T follicular helper cell (primary cell): ENCODE measurements at regions not wholly inside any gene's neighbourhood (a gene's known extent, or its start where the extent isn't known, plus 50 kb on each side); places are given as distances from the start of the nearest gene placed in this dataset.

Experiments
- DNase-seq: peaks from one replicate; pipeline ENCODE4 v3.0.0-alpha.2; 2020; ENCODE audit warnings: low read depth

DNA sequence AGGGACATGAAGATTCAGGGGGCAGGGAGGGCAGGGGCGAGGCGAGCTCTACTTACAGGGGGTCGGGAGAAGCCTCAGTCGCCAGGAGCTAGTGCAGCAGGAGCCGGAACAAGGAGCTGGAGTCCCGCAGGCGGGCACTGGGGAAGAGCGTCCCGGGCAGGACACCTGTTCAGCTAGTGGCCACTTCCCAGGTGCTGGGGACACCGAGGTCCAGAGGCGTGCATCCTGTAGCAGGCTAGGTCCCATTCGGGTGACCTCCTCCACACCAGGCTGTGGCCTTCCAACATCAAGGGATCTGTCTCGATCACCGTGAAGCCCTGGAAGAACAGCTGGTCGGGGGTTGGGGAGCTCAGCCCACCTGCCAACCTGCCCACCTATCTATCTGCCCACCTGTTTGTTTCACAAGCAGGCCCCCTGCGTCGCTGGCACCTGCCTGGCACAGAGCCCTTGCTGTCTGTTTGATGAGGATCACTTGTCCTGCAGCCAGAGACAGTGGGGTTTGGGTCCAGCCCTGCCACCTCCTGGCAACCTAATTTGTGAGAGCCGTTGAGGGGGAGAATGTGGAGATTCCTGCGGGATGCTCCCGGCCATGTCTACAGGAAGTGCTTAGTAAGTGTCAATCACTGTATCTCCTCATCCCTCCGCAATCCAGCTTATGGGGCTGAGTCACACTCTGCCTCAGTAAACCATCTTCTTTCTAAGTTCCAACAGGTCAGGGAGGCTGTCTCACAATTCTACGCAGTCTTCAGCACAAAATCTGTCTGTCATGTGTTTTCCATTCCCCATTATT is 940.9 kb downstream of the BRD1 start:
- no peak for DNase-seq

DNA sequence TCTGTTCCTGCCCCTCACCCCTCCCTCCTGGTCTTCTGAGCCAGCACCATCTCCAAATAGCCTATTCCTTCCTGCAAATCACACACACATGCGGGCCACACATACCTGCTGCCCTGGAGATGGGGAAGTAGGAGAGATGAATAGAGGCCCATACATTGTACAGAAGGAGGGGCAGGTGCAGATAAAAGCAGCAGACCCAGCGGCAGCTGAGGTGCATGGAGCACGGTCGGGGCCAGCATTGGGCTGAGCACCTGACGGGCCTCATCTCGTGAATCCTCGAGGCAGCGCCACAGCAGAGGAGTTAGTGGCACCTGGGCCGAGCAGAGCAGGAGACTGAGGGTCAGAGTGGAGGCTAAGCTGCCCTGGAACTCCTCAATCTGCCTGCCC is 941.8 kb downstream of the BRD1 start:
- DNase-seq, result no peak

DNA sequence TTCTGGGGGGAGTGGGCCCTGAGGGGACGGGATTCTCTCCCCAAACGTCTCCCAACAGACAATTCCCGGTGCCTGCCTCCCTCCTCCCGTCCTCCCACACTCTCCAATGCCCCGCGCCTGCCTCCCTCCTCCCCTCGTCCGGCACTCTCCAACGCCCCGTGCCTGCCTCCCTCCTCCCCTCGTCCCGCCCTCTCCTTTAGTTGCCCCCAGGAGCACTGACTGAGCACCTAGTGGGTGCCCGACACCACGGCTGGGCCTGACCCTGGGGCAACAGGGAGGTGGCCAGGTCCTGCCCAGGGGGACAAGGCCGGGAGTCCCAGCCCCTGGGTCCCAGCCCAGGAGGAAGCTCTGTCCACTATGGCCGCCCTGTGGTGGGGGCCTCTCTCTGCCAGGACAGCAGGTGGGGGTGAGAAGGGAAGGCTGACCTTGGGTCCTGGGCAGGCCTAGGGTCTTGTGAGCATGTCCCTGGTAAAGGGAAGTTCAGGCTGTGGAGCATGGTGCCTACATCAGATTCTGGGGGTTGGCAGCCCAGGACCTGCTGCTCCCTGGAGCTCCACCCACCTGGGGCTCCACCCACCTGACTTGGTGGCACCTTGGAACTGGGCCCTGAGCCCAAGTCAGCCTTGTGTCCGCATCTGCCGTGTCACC is 942.3 kb downstream of the BRD1 start:
- no peak for DNase-seq

DNA sequence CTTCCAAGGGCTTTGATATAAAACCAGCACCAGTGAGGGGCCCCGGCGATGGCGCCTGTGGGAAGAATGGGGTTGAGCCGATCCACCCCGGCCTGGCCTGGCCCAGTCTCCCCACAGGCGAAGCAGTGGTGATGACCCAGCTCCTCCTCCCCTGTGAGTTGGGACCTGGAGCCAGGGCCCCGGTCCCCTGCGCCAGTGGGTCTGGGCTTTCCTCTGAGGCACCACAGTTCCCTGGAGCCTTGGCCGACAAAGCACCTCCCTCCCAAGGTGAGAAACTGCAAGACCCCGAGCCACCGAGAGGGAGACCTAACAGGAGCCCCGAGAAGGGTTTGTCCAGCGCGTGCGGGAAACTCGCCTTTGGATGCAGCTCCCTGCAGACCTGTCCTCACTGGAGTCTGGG is 942.9 kb downstream of the BRD1 start:
- DNase-seq, result no peak

DNA sequence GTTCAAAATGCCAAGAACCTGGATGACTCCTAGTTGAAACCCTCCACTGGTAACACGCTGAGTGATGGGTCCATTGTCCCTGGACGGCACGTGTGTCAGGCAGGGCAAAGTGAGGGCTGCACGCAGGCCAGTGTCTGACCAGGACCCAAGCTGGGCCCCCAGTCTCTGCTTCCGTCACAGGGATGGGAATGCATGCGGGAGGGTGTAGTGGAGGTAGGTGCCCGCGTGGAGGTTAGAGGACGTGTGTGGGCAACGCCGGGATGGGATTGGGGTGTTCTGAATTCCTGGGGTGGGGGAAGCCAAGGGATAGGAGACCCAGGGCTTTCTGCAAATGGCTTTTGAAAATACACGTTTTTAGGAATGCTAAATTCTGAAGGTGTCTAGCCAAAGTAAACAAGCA is 943.3 kb downstream of the BRD1 start:
- DNase-seq, result no peak

DNA sequence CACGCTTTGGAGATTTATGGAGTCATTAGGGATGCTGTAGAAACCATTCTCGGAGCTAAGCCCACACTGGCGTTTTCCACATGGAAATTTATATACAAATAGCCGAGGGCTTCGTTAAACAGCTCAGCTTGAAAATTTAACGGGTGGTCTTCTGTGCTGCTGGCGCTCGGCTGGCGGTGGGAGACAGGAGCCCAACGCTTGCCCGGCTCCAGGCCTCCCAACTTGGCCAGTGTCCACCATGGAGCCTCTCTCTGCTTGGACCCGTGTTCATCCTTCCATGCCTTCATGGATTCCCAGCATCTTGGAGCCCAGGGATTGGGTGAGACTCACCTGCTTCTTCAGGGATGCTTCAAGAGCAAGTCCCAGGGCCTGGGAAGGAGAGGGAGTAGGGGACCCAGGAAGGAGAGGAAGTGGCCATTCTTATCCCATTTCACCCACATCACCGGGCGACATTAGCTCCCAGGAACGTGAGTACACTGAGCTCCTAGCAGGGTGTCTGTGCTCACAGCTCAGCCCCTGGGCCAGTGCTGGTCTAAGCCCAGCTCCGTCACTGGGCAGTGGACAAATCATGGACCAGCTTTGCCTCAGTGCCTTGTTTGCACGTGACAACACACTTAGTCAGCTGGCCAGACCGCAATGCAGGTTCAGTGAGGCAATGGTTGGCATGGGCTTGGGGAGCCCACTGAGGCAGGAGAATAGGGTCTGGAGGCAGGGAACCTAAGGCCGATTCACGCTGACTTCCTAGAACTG is 944.3 kb downstream of the BRD1 start:
- DNase-seq, result no peak

DNA sequence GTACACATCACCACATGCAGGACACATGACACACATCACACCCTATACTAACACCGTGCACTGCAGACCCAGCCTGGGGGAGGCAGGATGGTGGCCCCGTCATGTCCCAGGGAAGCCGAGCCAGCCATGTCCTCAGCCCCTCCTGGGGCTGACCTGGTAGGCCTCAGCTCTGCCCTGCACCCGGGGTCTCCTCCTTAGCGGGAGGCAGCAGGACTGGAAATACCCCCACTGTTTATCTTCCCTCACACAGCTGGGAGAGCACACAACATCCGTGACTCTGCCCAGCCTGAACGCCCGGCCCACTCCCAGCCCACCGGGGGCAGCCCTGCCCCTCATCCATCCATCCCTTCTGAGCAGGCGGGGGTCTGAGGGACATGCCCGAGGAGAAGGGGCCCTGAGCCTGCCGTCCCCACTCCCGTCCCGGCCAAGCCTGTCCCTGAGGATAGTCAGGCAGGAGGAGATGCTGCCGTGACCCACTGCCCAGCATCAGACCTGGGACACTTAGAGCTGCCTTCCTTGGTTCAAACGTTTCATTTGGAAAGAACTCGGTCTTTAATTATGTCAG is 945.0 kb downstream of the BRD1 start:
- DNase-seq, result no peak

DNA sequence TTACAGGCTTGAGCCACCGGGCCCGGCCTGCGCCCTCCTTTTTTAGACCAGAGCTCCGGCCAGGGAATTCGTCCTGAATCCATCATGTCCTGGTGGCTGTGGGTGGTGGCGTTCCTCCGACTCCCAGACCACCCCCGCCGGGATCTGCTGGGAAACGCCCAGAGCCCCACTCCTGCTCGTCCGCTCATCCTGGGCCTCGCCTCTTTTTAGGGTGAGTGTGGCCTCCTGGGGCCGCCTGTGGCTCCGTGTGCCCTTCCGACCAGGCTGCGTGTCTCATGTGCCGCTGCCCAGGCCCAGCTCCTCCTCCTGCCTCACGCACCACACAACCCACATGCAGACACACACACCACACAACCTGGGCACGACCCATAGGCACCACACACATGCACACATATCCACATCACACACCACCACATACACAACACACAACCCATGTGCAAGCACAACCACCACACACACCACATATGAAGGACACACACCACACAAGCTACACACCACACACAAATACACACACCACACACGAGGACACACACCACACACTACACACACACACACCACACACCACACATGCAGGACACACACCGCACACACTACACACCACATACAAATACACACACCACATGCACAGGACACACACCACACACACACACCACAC is 946.2 kb downstream of the BRD1 start:
- no peak for DNase-seq

DNA sequence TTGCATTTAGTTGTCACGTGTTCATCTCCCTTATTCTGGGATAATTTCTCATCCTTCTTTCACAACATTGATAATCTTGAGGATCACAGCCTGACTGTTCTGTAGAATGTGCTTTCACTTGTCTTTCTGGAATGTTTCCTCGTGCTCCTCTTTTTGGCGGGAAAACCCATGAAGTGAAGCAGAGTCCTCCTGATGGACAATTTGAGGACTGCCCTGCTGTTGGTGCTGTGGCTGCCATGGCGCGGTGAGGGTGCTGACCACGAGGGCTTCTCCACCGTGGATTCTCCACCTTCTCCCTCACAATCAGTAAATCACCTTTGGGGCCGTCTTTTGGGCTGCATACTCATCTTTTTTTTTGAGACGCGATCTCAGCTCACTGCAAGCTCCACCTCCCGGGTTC is 946.9 kb downstream of the BRD1 start:
- no peak for DNase-seq

DNA sequence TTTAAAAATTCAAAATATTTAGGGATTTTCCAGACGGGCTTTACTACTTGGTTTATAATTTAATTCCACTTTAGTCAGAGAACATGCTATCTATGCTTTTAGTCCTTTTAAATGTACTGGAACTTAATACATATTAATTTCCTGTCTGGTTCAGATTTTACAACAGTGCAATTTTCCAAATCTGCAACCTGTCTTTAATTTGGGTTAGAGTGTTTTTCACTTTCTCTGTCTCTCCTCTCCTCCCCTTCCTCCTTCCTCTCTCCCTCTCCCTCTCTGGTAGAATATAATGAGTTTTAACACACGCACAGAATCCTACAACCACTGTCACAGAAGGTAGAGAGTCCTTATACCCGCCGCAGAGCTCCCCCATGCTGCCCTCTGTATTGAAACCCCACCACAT is 950.7 kb downstream of the BRD1 start:
- no peak for DNase-seq

DNA sequence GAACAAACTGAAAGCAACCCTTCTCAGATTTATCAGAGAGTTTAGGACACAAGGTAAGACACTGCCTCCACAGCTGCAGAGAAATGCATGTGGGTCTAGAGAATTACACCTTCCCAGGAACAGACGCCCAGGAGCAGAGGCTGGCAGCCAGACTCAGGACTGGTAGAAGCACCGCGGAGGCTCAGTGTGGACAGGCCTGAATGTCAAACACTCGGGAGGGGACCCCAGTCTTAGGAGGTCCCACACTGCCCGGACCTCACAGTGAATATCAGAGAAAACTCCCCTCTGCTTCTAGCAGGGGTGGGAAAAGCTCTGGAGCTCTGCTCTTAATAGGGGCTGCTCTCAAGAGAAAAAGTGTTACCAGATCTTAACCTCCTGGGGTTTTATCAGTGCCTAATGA is 952.7 kb downstream of the BRD1 start:
- DNase-seq, result no peak

DNA sequence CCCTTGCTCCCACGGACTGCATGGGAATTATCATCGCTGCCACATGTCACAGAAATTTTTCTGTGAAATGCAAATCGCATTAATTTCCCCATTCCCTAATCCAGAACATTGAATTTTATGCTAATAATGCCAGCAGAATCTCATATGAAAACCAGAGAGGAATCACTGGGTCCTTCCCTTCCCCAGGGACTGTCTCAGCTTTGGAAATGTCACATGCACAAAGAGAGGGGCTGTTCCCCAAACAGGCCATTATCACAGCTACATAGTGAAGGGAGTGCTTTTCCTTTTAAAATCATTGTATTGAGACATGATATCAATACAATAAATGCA is 954.5 kb downstream of the BRD1 start:
- no peak for DNase-seq

DNA sequence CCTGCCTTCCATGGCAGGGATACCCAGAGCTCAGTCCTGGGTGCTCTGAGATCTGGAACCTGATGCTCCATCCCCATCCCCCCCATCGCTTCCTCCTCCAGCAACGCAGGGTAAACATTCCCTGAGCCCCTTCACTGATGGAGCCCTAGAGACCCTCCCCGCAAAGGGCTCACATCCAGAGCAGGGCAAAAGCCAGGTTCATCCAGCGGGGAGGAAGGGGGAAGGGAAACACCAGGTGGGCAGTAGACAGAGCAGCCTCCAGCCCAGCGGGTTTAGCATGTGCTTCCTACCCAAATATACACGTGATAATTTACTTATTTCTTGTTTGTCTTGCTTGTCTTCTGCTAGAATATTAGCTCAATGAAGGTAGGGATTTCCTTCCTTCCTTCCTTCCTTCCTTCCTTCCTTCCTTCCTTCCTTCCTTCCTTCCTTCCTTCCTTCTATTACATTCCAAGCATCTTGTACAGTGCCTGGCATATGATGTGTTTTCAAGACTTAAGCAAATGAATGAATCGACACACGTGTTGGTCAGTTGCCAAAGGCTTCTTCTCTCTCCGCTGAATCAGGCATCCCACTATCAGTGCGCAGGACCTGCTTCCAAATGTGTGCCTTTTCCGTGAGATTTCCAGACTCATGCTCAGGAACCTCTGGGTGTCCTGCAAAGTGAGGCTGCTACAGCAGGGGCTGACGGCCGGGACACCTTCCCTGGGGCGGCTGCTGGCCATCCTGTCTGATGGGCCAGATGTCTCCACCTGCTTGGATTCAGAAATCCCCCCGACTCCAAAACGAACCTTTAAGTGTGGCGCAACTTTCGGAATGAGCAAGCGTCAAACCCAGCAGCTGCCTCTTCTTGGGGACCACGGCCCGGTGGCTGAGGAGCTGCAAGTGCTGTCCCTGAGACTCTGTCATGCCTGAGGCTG is 955.1 kb downstream of the BRD1 start:
- no peak for DNase-seq

DNA sequence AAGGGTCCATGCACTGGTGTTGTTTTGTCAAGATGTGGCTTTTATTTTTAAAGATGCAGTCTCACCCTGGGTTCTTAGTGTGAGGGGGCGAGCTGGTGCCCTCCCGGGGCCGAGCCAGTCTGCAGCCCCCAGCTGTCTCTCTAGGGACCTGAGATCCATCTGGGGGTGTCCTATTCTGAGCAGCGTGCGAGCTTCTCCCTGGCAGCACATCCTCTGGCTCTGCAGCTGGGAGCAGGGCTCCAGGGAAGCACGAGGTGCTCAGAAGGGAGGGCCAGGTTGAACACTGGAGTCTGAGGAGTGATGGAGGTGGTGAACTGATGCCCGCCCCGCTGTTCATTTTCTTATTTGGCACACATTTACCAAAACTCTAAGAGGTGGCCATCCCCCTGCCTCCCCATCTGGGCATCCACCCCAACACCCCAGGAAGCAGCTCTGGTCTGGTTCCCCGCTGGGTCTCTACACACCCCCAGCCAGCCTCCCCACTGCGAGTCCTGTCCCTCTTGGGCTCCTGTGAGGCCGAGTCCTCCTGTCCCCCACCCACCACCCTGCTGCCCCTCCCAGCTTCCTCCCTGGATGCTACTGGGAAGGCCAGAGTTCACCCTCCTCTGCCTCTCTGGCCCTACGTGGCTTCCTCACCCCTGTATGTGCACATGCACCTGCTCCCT is 956.4 kb downstream of the BRD1 start:
- DNase-seq, result no peak

DNA sequence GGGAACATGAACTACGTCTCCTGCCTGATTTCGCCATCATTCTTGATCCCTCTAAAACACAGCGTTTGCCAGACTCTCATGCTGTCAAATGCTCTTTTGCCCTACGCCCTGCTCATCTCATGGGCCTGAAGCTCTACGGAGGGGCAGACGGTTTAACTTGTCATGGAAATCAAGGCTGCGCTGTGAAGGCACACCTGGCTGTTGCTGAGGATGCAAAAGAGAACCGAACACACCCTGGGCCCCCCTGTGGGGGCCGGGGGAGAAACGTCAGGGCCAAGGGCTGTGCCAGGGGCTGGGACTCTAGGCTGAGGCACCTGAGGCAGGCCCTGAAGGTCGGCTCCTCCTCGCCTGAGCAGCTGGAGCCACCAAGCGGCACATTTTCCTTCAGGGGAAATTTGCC is 957.2 kb downstream of the BRD1 start:
- DNase-seq, result no peak

DNA sequence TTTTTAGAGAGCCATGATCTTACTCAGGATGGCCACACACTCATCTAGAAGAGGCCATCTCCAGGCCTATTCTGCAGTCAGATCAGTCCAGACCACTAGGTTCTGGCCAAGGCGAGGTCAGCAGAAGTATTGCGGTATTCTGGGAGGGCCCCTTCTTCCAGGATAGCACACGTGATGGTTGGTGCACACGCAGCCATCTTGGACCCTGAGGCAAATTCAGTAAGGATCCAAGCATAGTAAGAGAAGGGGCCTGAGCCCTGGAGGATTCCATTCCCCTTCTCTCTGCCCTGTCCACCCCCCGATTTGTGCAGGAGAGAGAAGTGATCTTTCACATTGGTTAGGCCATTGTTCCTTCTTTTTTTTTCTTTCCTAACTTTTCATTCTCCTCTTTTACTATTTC is 957.9 kb downstream of the BRD1 start:
- no peak for DNase-seq

DNA sequence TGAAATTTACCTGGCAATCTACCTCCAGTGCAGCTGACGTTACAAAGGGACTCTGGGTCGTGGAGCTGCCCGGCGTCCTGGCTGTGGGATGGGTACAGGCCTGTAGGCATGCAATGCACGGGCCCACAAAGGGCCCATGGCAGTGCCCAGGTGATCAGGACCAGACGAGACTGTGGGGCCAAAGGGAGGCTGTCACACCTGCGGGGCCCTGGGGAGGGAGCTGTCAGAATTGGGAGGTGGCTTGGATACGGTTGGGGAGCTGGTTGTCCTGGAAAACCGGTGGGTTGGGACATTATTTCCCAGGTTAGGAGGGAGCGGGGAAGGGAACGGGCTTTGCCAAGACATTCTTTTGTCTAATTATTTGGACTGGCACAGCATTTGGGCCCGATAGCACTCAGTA is 958.5 kb downstream of the BRD1 start:
- no peak for DNase-seq

DNA sequence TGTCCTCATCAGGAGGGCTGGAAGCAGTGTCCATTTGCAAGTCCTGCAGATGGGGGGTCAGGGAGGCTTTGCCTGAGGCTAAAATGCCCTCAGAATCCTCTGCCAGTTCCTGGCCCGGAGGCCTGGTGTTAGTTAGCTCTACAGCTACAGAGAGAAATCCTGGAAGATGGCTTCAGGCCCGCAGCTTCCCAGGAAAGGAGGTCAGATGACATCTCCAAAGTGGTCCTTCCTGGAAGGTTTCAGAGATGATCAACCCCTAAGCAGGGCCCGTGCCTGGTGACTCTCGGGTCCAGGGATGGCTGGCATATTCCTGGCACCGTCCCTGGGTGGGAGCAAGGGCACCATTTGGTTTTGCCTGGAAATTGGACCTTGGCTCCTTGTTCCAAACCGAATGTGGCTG is 959.1 kb downstream of the BRD1 start:
- DNase-seq, result no peak

DNA sequence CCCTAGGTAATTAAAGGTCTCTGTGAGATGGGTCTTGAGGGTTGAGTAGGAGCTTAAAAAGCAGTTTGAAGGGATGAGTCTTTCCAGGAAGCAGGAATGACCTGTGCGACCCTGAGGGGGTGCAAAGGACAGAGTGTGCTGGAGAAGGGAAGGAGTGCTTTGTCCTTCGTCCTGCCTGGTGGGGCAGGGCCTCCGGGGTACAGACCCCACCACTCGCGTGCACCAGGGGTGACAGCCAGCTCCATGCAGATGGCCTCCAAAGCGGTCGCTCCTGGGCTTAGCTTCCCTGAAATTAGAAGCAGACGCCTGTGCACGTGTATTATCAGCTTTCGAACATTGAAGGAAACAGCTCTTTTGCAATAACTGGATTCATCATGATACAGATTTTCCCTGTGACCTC is 959.8 kb downstream of the BRD1 start:
- no peak for DNase-seq

DNA sequence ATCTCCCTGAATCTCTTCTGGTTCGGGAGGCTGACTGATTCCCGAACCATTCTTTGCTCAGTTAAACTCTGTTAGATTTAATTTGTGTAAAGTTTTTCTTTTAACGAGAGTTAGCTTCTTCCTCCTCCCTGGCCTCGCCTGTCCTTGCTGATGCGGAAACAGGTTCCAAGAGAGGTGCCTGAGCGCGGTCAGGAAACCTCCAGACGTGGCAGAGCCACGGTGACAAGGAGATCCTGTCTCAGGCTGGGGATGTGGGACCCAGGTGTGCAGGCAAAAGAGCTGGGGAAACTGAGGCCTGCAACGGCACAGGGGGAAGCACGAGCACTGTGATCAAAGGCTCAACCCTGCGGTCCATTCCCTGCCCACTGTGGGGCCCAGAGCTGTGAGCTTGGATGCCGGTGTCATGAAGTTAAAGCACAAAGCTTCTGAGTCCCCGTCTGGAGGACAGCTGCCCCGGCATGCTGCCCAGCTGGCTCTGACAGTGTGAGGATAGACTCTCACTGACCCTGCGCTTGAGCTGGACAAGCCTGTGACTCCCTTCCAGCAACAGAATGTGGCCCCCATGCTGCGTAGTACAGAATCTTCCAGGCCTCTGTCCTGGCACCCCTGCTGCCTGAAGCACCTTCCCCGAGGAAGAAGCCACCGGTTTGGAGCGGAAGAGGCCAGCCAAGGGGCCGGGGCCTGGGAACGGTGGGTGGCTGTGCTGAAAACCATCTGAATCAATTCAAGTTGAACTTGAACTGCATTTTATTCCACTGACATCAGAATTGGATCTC is 960.6 kb downstream of the BRD1 start:
- no peak for DNase-seq
